ENCODE measurements at regions not wholly inside any gene's neighbourhood (a gene's known extent, or its start where the extent isn't known, plus 50 kb on each side); places are given as distances from the start of the nearest gene placed in this dataset.

GRCh38 chrX:125205133-125205917, 114.3 kb upstream of the TEX13C start (continued):
- TF ChIP-seq HDAC2 (IDR thresholded peaks at IDR 0.05; ENCODE audit: borderline replicate concordance in 1 of 2, low read depth in 2 of 2, low read length in 2 of 2) (no peak; a peak in 1 of 4 replicates), USF2 (IDR thresholded peaks at IDR 0.05; ENCODE audit: low read length) (no peak), EGR1 (IDR thresholded peaks at IDR 0.05; ENCODE audit: borderline replicate concordance, low read depth, low read length) (no peak), PHF8 (conservative IDR thresholded peaks at IDR 0.05; ENCODE audit: low read depth, low read length) (no peak), BACH1 (IDR thresholded peaks at IDR 0.05; ENCODE audit: low read length) (no peak), CTCF (IDR thresholded peaks at IDR 0.05; ENCODE audit: control extremely low read depth in 1 of 3, insufficient read depth in 1 of 3, low read depth in 1 of 3, low read length in 3 of 3) (peak; percentile 38 to 67 (median 45)), POLR2AphosphoS5 (IDR thresholded peaks at IDR 0.05; ENCODE audit: low read depth, low read length) (no peak), YY1 (IDR thresholded peaks at IDR 0.05; ENCODE audit: low read depth, low read length) (no peak), RBBP5 (IDR thresholded peaks at IDR 0.05; ENCODE audit: borderline replicate concordance, low read depth, low read length) (peak; percentile 46; the same call in 1 of the 2 replicates), ATF3 (IDR thresholded peaks at IDR 0.05; ENCODE audit: insufficient read depth, low read depth, low read length) (no peak), RFX5 (IDR thresholded peaks at IDR 0.05; ENCODE audit: borderline replicate concordance, low read depth, low read length) (no peak), EZH2 (IDR thresholded peaks at IDR 0.05; ENCODE audit: low read depth, low read length, severe bottlenecking) (no peak), TEAD4 (IDR thresholded peaks at IDR 0.05; ENCODE audit: low read depth, low read length) (0 out of 2 replicates have a peak, but pooled peaks have one; percentile 9), CHD1 (IDR thresholded peaks at IDR 0.05; ENCODE audit: low read depth, low read length) (no peak), KDM4A (IDR thresholded peaks at IDR 0.05; ENCODE audit: low read depth, low read length, severe bottlenecking) (peak; percentile 71), MAFK (IDR thresholded peaks at IDR 0.05; ENCODE audit: low read depth, low read length) (no peak), NANOG (IDR thresholded peaks at IDR 0.05; ENCODE audit: insufficient read depth, low read depth, low read length, poor library complexity, severe bottlenecking) (no peak), TAF7 (optimal IDR thresholded peaks at IDR 0.05; ENCODE audit: borderline replicate concordance, low read depth, low read length) (no peak), RAD21 (IDR thresholded peaks at IDR 0.05 in 1 of 2, conservative IDR thresholded peaks at IDR 0.05 in 1 of 2; ENCODE audit: low read depth in 2 of 2, low read length in 2 of 2) (peak; percentile 17 to 32; a peak in 2 of 4 replicates)

Data from H1 (cell line).